ENCODE measurements at regions not wholly inside any gene's neighbourhood (a gene's known extent, or its start where the extent isn't known, plus 50 kb on each side); places are given as distances from the start of the nearest gene placed in this dataset.

DNA sequence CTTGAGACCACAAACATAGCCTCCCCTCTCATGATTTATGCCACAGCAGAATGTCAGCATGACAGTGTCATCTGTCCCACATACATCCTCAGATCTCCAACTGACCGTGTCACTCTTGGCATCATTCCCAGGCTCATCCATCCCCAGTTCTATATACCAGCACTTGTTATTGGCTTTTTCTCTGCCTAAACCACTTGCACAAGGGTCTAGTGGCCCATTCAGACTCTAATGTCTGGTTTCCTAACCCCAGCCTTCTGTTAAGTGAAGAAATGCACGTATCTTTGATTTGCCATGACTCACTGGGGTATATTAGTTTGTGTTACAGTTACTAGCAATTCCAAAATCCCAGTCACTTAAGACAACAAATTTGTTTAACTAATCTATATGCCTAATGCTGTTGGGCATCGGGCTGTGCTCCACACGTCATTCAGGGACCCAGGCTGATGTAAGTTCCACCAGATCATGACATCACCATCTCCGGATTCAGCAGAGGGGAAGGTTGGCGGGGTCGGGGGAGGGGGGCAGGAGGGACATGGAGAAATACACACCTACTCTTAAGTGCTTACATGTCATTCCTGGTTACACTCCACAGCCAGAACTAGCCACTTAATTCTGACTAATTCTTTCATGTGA, 517.4 kb downstream of the BUD13 start:
- H3K4me2 ChIP-seq (ENCODE audit: insufficient read depth, low read length, poor library complexity, severe bottlenecking), result no peak overlapping the region
- H2BK15ac ChIP-seq (ENCODE audit: low read length), result no peak overlapping the region
- no peak overlapping the region for H3K27ac ChIP-seq (replicated peaks; ENCODE audit: low read length)
- H3K79me1 ChIP-seq (ENCODE audit: low read depth, low read length), result no peaks in the 10 kb centered on the region
- no peak overlapping the region for H3K4me3 ChIP-seq (ENCODE audit: low read length in 2 of 2)
- H4K91ac ChIP-seq (ENCODE audit: low read depth, low read length, poor library complexity), result no peak overlapping the region
- no peak overlapping the region for H2BK5ac ChIP-seq (ENCODE audit: low read length)
- H4K8ac ChIP-seq (ENCODE audit: low read depth, low read length), result no peak overlapping the region
- H3K18ac ChIP-seq (ENCODE audit: low read length), result no peak overlapping the region
- no peaks in the 10 kb centered on the region for H3K4me1 ChIP-seq (ENCODE audit: control insufficient read depth in 2 of 2, insufficient read depth in 1 of 2, low read depth in 1 of 2, low read length in 2 of 2)
- peaks cover 0 to 4% (median 0%) of the 10 kb centered on the region in 3 experiments for H3K27me3 ChIP-seq (ENCODE audit: control insufficient read depth in 3 of 3, insufficient read depth in 3 of 3, low read depth in 1 of 3, low read length in 3 of 3)
- H3K23ac ChIP-seq (ENCODE audit: low read depth, low read length, poor library complexity), result no peak overlapping the region
- no peak overlapping the region for H2AK5ac ChIP-seq (ENCODE audit: low read depth, low read length)
- no peak overlapping the region for H2BK120ac ChIP-seq (ENCODE audit: low read depth, low read length)
- H2BK12ac ChIP-seq (ENCODE audit: low read length), result no peak overlapping the region
- no CpG with 5 or more reads among the region's 7 CpGs for WGBS, 2 donors (ENCODE audit: extremely low coverage in 2 of 2, insufficient read length in 2 of 2, insufficient replicate concordance in 1 of 2)
- no peaks in the 10 kb centered on the region for H3K9me3 ChIP-seq (replicated peaks in 1 of 2; ENCODE audit: control insufficient read depth in 2 of 2, insufficient read depth in 1 of 2, low read depth in 1 of 2, low read length in 2 of 2)
- H2AFZ ChIP-seq (ENCODE audit: low read length), result no peak overlapping the region
- H3K9ac ChIP-seq (ENCODE audit: low read depth, low read length, poor library complexity), result no peak overlapping the region
- no peaks in the 10 kb centered on the region for H3K36me3 ChIP-seq (replicated peaks in 1 of 2; ENCODE audit: control insufficient read depth in 2 of 2, insufficient read depth in 2 of 2, low read length in 2 of 2)
- DNase-seq (ENCODE audit: low spot score), result no peak
- H3K4ac ChIP-seq (ENCODE audit: low read length), result no peak overlapping the region
- no peak overlapping the region for H3K14ac ChIP-seq (ENCODE audit: low read length)

DNA sequence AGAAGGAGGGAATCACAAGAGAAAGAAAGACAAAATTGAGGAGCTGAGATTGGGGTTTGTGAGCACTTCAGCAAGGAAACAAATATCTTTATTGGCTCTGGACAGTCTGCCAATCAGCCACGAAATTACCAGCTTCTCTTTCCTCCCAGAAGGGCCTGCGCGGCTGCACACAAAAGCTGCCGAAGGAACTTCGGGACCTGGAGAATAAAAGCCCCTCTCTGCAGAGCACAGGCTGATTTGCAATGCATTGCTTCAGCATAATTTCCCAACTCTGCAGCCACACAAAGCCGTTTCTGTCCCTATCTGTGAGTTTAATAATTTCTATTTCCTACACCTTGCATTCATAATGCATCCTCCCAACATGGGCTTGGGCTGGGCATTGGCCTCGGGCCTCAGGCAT, 522.6 kb downstream of the BUD13 start:
- no peak overlapping the region for H2BK12ac ChIP-seq (ENCODE audit: low read length)
- H3K9me3 ChIP-seq (replicated peaks in 1 of 2; ENCODE audit: control insufficient read depth in 2 of 2, insufficient read depth in 1 of 2, low read depth in 1 of 2, low read length in 2 of 2), result no peaks in the 10 kb centered on the region
- peaks cover 0 to 9% (median 0%) of the 10 kb centered on the region in 3 experiments for H3K27me3 ChIP-seq (ENCODE audit: control insufficient read depth in 3 of 3, insufficient read depth in 3 of 3, low read depth in 1 of 3, low read length in 3 of 3)
- H2AFZ ChIP-seq (ENCODE audit: low read length), result peak overlapping the region; percentile 85
- no peak overlapping the region for H2BK15ac ChIP-seq (ENCODE audit: low read length)
- no peak overlapping the region for H3K9ac ChIP-seq (ENCODE audit: low read depth, low read length, poor library complexity)
- no peaks in the 10 kb centered on the region for H3K79me1 ChIP-seq (ENCODE audit: low read depth, low read length)
- H3K23ac ChIP-seq (ENCODE audit: low read depth, low read length, poor library complexity), result no peak overlapping the region
- no peak overlapping the region for H3K4me2 ChIP-seq (ENCODE audit: insufficient read depth, low read length, poor library complexity, severe bottlenecking)
- no peak overlapping the region for H2AK5ac ChIP-seq (ENCODE audit: low read depth, low read length)
- no peak overlapping the region for H2BK120ac ChIP-seq (ENCODE audit: low read depth, low read length)
- no peak overlapping the region for H3K14ac ChIP-seq (ENCODE audit: low read length)
- peak overlapping the region in 1 of 2 donors; percentile 18 for H3K4me3 ChIP-seq (ENCODE audit: low read length in 2 of 2)
- H3K4ac ChIP-seq (ENCODE audit: low read length), result no peak overlapping the region
- H4K8ac ChIP-seq (ENCODE audit: low read depth, low read length), result no peak overlapping the region
- no peak overlapping the region for H4K91ac ChIP-seq (ENCODE audit: low read depth, low read length, poor library complexity)
- DNase-seq (ENCODE audit: low spot score), result no peak
- no CpG with 5 or more reads among the region's 7 CpGs for WGBS, 2 donors (ENCODE audit: extremely low coverage in 2 of 2, insufficient read length in 2 of 2, insufficient replicate concordance in 1 of 2)
- H2BK5ac ChIP-seq (ENCODE audit: low read length), result no peak overlapping the region
- H3K36me3 ChIP-seq (replicated peaks in 1 of 2; ENCODE audit: control insufficient read depth in 2 of 2, insufficient read depth in 2 of 2, low read length in 2 of 2), result no peaks in the 10 kb centered on the region
- no peak overlapping the region for H3K27ac ChIP-seq (replicated peaks; ENCODE audit: low read length)
- H3K18ac ChIP-seq (ENCODE audit: low read length), result no peak overlapping the region
- H3K4me1 ChIP-seq (ENCODE audit: control insufficient read depth in 2 of 2, insufficient read depth in 1 of 2, low read depth in 1 of 2, low read length in 2 of 2), result peaks cover 0 to 3% of the 10 kb centered on the region in 2 donors

DNA sequence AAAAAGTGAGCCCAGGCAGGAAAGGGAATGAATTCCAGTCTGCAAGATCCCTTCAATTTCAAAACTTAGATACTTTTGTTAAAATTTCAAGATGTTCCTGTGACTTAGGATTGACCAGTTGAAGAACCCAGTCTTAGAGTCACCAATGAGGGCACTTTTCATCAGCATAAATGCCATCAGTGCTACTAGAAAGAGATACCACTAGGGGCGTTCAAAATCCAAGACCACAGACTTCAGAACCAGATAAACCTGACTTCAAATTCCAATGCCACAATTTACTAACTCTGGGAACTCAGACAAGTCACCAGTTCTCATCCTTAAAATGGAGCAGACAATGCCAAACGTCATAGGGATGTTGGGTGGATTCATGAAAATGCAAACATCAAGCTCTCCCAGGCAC, 523.2 kb downstream of the BUD13 start:
- Histone ChIP-seq H2AK5ac (ENCODE audit: low read depth, low read length) (no peak overlapping the region), H3K4me3 (ENCODE audit: low read length in 2 of 2) (no peak overlapping the region), H3K79me1 (ENCODE audit: low read depth, low read length) (no peaks in the 10 kb centered on the region), H4K8ac (ENCODE audit: low read depth, low read length) (no peak overlapping the region), H3K27me3 (ENCODE audit: control insufficient read depth in 3 of 3, insufficient read depth in 3 of 3, low read depth in 1 of 3, low read length in 3 of 3) (peaks cover 0 to 9% (median 0%) of the 10 kb centered on the region in 3 experiments), H3K23ac (ENCODE audit: low read depth, low read length, poor library complexity) (no peak overlapping the region), H3K36me3 (replicated peaks in 1 of 2; ENCODE audit: control insufficient read depth in 2 of 2, insufficient read depth in 2 of 2, low read length in 2 of 2) (no peaks in the 10 kb centered on the region), H2BK120ac (ENCODE audit: low read depth, low read length) (no peak overlapping the region), H3K14ac (ENCODE audit: low read length) (no peak overlapping the region), H2BK15ac (ENCODE audit: low read length) (no peak overlapping the region), H2BK12ac (ENCODE audit: low read length) (no peak overlapping the region), H3K9me3 (replicated peaks in 1 of 2; ENCODE audit: control insufficient read depth in 2 of 2, insufficient read depth in 1 of 2, low read depth in 1 of 2, low read length in 2 of 2) (no peaks in the 10 kb centered on the region), H3K27ac (replicated peaks; ENCODE audit: low read length) (no peak overlapping the region), H3K18ac (ENCODE audit: low read length) (no peak overlapping the region), H3K4me1 (ENCODE audit: control insufficient read depth in 2 of 2, insufficient read depth in 1 of 2, low read depth in 1 of 2, low read length in 2 of 2) (peaks cover 1 to 3% of the 10 kb centered on the region in 2 donors), H2AFZ (ENCODE audit: low read length) (peak overlapping the region; percentile 85), H2BK5ac (ENCODE audit: low read length) (no peak overlapping the region), H3K4me2 (ENCODE audit: insufficient read depth, low read length, poor library complexity, severe bottlenecking) (no peak overlapping the region), H3K4ac (ENCODE audit: low read length) (no peak overlapping the region), H3K9ac (ENCODE audit: low read depth, low read length, poor library complexity) (no peak overlapping the region), H4K91ac (ENCODE audit: low read depth, low read length, poor library complexity) (no peak overlapping the region)
- no peak for DNase-seq (ENCODE audit: low spot score)
- WGBS, 2 donors (ENCODE audit: extremely low coverage in 2 of 2, insufficient read length in 2 of 2, insufficient replicate concordance in 1 of 2), result no CpG with 5 or more reads among the region's 2 CpGs

DNA sequence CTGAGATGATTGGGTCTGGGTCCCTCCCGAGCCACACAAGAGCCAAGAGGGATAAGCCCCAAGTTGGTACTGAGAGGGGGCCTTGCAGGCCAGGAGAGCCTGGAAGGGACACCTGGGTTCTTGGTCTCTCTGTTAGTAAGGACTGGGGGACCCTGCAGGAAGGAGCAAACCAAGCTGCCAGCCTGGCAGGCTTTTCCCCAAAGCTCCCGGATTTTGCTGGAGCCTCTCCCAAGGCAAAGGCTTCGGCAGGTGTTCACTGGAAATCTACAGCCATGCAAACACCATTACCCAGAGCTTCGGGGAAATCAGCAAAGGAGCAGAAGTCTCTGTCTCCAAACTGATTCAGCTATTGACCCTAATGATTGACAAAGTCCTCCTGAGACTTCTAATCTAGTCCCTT, 527.9 kb downstream of the BUD13 start:
- Histone ChIP-seq H2AFZ (ENCODE audit: low read length) (no peak overlapping the region), H3K4ac (ENCODE audit: low read length) (no peak overlapping the region), H3K18ac (ENCODE audit: low read length) (no peak overlapping the region), H2BK12ac (ENCODE audit: low read length) (no peak overlapping the region), H3K4me2 (ENCODE audit: insufficient read depth, low read length, poor library complexity, severe bottlenecking) (no peak overlapping the region), H3K9me3 (replicated peaks in 1 of 2; ENCODE audit: control insufficient read depth in 2 of 2, insufficient read depth in 1 of 2, low read depth in 1 of 2, low read length in 2 of 2) (no peaks in the 10 kb centered on the region), H4K91ac (ENCODE audit: low read depth, low read length, poor library complexity) (no peak overlapping the region), H3K14ac (ENCODE audit: low read length) (no peak overlapping the region), H3K79me1 (ENCODE audit: low read depth, low read length) (no peaks in the 10 kb centered on the region), H3K36me3 (replicated peaks in 1 of 2; ENCODE audit: control insufficient read depth in 2 of 2, insufficient read depth in 2 of 2, low read length in 2 of 2) (no peaks in the 10 kb centered on the region), H3K9ac (ENCODE audit: low read depth, low read length, poor library complexity) (no peak overlapping the region), H2BK120ac (ENCODE audit: low read depth, low read length) (no peak overlapping the region), H3K27me3 (ENCODE audit: control insufficient read depth in 3 of 3, insufficient read depth in 3 of 3, low read depth in 1 of 3, low read length in 3 of 3) (peaks cover 0 to 11% (median 0%) of the 10 kb centered on the region in 3 experiments), H3K4me1 (ENCODE audit: control insufficient read depth in 2 of 2, insufficient read depth in 1 of 2, low read depth in 1 of 2, low read length in 2 of 2) (peaks cover 2 to 3% of the 10 kb centered on the region in 2 donors), H3K23ac (ENCODE audit: low read depth, low read length, poor library complexity) (no peak overlapping the region), H2BK5ac (ENCODE audit: low read length) (no peak overlapping the region), H4K8ac (ENCODE audit: low read depth, low read length) (no peak overlapping the region), H3K27ac (replicated peaks; ENCODE audit: low read length) (no peak overlapping the region), H3K4me3 (ENCODE audit: low read length in 2 of 2) (no peak overlapping the region), H2AK5ac (ENCODE audit: low read depth, low read length) (no peak overlapping the region), H2BK15ac (ENCODE audit: low read length) (no peak overlapping the region)
- WGBS, 2 donors (ENCODE audit: extremely low coverage in 2 of 2, insufficient read length in 2 of 2, insufficient replicate concordance in 1 of 2), result no CpG with 5 or more reads among the region's 4 CpGs
- DNase-seq (ENCODE audit: low spot score), result no peak

Measured in neuronal stem cell (in vitro differentiated cells).